H9 (cell line): ENCODE measurements at regions not wholly inside any gene's neighbourhood (a gene's known extent, or its start where the extent isn't known, plus 50 kb on each side); places are given as distances from the start of the nearest gene placed in this dataset.
"Not testable (repeated sequence)": the region's sequence is repeated elsewhere in the genome, so short reads cannot be mapped to it uniquely, and the experiment has no call there.

Experiments used
- DNase-seq: peaks from one replicate; pipeline ENCODE4 v3.0.0-alpha.2; 2017
- H2AFZ ChIP-seq: one replicate; pipeline ENCODE4 v1.6.1; 2013; ENCODE audit warnings: mild to moderate bottlenecking, low read length, control low read depth, moderate library complexity
- H2AK5ac ChIP-seq: 2 replicates; pipeline ENCODE4 v1.6.1; 2013; ENCODE audit warnings: low read length, control low read depth, mixed read lengths; ENCODE audit not compliant: insufficient read length
- H2BK120ac ChIP-seq: one replicate; pipeline ENCODE4 v1.6.1; 2013; ENCODE audit warnings: low read depth, mild to moderate bottlenecking, low read length, control low read depth, inconsistent platforms; ENCODE audit not compliant: poor library complexity, severe bottlenecking
- H2BK12ac ChIP-seq: 2 replicates; pipeline ENCODE4 v1.6.1; 2013; ENCODE audit warnings: low read length, control low read depth, mixed read lengths, low read depth; ENCODE audit not compliant: insufficient read length
- H2BK15ac ChIP-seq: 2 replicates; pipeline ENCODE4 v1.6.1; 2013; ENCODE audit warnings: low read depth, low read length, control low read depth
- H2BK20ac ChIP-seq: one replicate; pipeline ENCODE4 v1.6.1; 2013; ENCODE audit warnings: low read depth, mild to moderate bottlenecking, low read length, control low read depth, inconsistent platforms; ENCODE audit not compliant: poor library complexity, severe bottlenecking
- H2BK5ac ChIP-seq: 2 replicates; pipeline ENCODE4 v1.6.1; 2013; ENCODE audit warnings: low read length, control low read depth, mixed read lengths; ENCODE audit not compliant: insufficient read length
- H3K14ac ChIP-seq: 2 replicates; pipeline ENCODE4 v1.6.1; 2013; ENCODE audit warnings: low read length, control low read depth; ENCODE audit not compliant: insufficient read depth
- H3K18ac ChIP-seq: 2 replicates; pipeline ENCODE4 v1.6.1; 2013; ENCODE audit warnings: low read depth, mild to moderate bottlenecking, mixed read lengths, low read length, control low read depth; ENCODE audit not compliant: insufficient read length
- H3K23ac ChIP-seq: 2 replicates; pipeline ENCODE4 v1.6.1; 2013; ENCODE audit warnings: low read length, control low read depth, mixed read lengths, low read depth; ENCODE audit not compliant: insufficient read length
- H3K23me2 ChIP-seq: 2 replicates; pipeline ENCODE4 v1.6.1; 2013; ENCODE audit warnings: low read depth, mild to moderate bottlenecking, mixed read lengths, low read length, control low read depth; ENCODE audit not compliant: insufficient read length, poor library complexity, severe bottlenecking
- H3K27ac ChIP-seq: 2 replicates; pipeline ENCODE4 v1.5.1; 2013; ENCODE audit warnings: low read length, control low read depth, mixed read lengths, low read depth; ENCODE audit not compliant: insufficient read length
- H3K27me3 ChIP-seq: 2 replicates; pipeline ENCODE4 v1.6.1; 2013; ENCODE audit warnings: low read length, control low read depth, inconsistent platforms; ENCODE audit not compliant: insufficient read depth
- H3K4ac ChIP-seq: 2 replicates; pipeline ENCODE4 v1.6.1; 2013; ENCODE audit warnings: low read depth, mild to moderate bottlenecking, control low read depth, inconsistent platforms, low read length, moderate library complexity
- H3K4me1 ChIP-seq: 2 replicates; pipeline ENCODE4 v1.6.1; 2013; ENCODE audit warnings: low read length, control low read depth, inconsistent platforms; ENCODE audit not compliant: insufficient read depth
- H3K4me2 ChIP-seq: 2 replicates; pipeline ENCODE4 v1.6.1; 2013; ENCODE audit warnings: low read length, control low read depth, mixed read lengths; ENCODE audit not compliant: insufficient read length, insufficient read depth
- H3K56ac ChIP-seq: 2 replicates; pipeline ENCODE4 v1.6.1; 2013; ENCODE audit warnings: low read depth, mild to moderate bottlenecking, mixed read lengths, low read length, control low read depth; ENCODE audit not compliant: insufficient read length
- H3K79me1 ChIP-seq: 2 replicates; pipeline ENCODE4 v1.6.1; 2013; ENCODE audit warnings: low read depth, mild to moderate bottlenecking, moderate library complexity, low read length, control low read depth, inconsistent platforms; ENCODE audit not compliant: insufficient read depth, poor library complexity, severe bottlenecking
- H3K79me2 ChIP-seq: 2 replicates; pipeline ENCODE4 v1.6.1; 2013; ENCODE audit warnings: low read length, control low read depth, inconsistent platforms; ENCODE audit not compliant: insufficient read depth
- H3K9ac ChIP-seq: 2 replicates; pipeline ENCODE4 v1.6.1; 2013; ENCODE audit warnings: low read length, control low read depth, mixed read lengths; ENCODE audit not compliant: insufficient read length; ENCODE audit errors: extremely low read depth
- H3K9me3 ChIP-seq: one replicate; pipeline ENCODE4 v1.6.1; 2013; ENCODE audit warnings: low read depth, low read length, inconsistent platforms; ENCODE audit not compliant: control insufficient read depth
- H3T11ph ChIP-seq: one replicate; pipeline ENCODE4 v1.6.1; 2013; ENCODE audit warnings: mild to moderate bottlenecking, low read length, control low read depth, inconsistent platforms
- H4K20me1 ChIP-seq: one replicate; pipeline ENCODE4 v1.6.1; 2013; ENCODE audit not compliant: control insufficient read depth, insufficient read length, insufficient read depth
- H4K5ac ChIP-seq: 2 replicates; pipeline ENCODE4 v1.6.1; 2013; ENCODE audit warnings: low read depth, mild to moderate bottlenecking, mixed read lengths, low read length, control low read depth; ENCODE audit not compliant: insufficient read length
- H4K8ac ChIP-seq: replicated peaks from 2 replicates; pipeline ENCODE4 v1.6.1; 2013; ENCODE audit warnings: low read length, control low read depth, mixed read lengths, low read depth; ENCODE audit not compliant: insufficient read length
- H4K91ac ChIP-seq: 2 replicates; pipeline ENCODE4 v1.6.1; 2013; ENCODE audit warnings: low read depth, mild to moderate bottlenecking, moderate library complexity, mixed read lengths, low read length, control low read depth; ENCODE audit not compliant: insufficient read length
- H3K27ac Mint-ChIP-seq, 3 experiments: 2 replicates in 2 of 3; 3 replicates in 1 of 3; pipeline ENCODE4 v1.8.0; 2020 to 2021; ENCODE audit warnings: mixed read lengths in 3 of 3, mild to moderate bottlenecking in 1 of 3, moderate library complexity in 1 of 3
- H3K27me3 Mint-ChIP-seq: 2 replicates; pipeline ENCODE4 v1.8.0; 2021; ENCODE audit warnings: low read depth, mild to moderate bottlenecking, moderate library complexity, mixed read lengths
- H3K36me3 Mint-ChIP-seq, 3 experiments: 2 replicates in 2 of 3; 3 replicates in 1 of 3; pipeline ENCODE4 v1.8.0; 2020 to 2021; ENCODE audit warnings: low read depth in 3 of 3, mixed read lengths in 3 of 3; ENCODE audit not compliant: insufficient read depth in 1 of 3
- H3K4me1 Mint-ChIP-seq, 2 experiments: 2 replicates each; pipeline ENCODE4 v1.8.0; 2020; ENCODE audit warnings: mixed read lengths in 2 of 2
- H3K4me3 Mint-ChIP-seq, 2 experiments: 2 replicates in 1 of 2; 3 replicates in 1 of 2; pipeline ENCODE4 v1.8.0; 2020 to 2021; ENCODE audit warnings: mild to moderate bottlenecking in 2 of 2, mixed read lengths in 2 of 2, moderate library complexity in 1 of 2
- H3K9me3 Mint-ChIP-seq, 2 experiments: 2 replicates in 1 of 2; 3 replicates in 1 of 2; pipeline ENCODE4 v1.8.0; 2020; ENCODE audit warnings: mild to moderate bottlenecking in 2 of 2, mixed read lengths in 2 of 2, moderate library complexity in 1 of 2
- WGBS: extraction: QIAGEN DNeasy Blood & Tissue Kit; methylation state at CpG from one replicate; pipeline ENCODE4 v1.1.7; 2013; ENCODE audit warnings: missing lambda C conversion rate, low lambda C conversion rate, mixed read lengths; ENCODE audit not compliant: insufficient read length; ENCODE audit errors: extremely low coverage; 5-methylcytosine and 5-hydroxymethylcytosine counted together

GRCh38 chr6:115859577-115859976, 201.1 kb downstream of the FRK start:
- peaks cover 18 to 20% of the 10 kb centered on the region in 2 experiments for H3K9me3 Mint-ChIP-seq
- DNase-seq, result not testable (repeated sequence)

More at GRCh38 chr6:115859577-115859976, 201.1 kb downstream of the FRK start:
- not testable (repeated sequence) for H3K9ac ChIP-seq, H3K23me2 ChIP-seq, H3K27ac ChIP-seq, H3K4me3 Mint-ChIP-seq, H2BK120ac ChIP-seq, H3K56ac ChIP-seq, H3K14ac ChIP-seq, H3K4ac ChIP-seq, H3K4me1 ChIP-seq, H3K18ac ChIP-seq, H2BK5ac ChIP-seq, H2BK15ac ChIP-seq, H2AFZ ChIP-seq, H4K91ac ChIP-seq, H2BK20ac ChIP-seq, H3K4me2 ChIP-seq, H3K79me1 ChIP-seq, H3K27me3 ChIP-seq, H4K8ac ChIP-seq, H3K27ac Mint-ChIP-seq, H3K4me1 Mint-ChIP-seq, H2BK12ac ChIP-seq, H3K79me2 ChIP-seq, H2AK5ac ChIP-seq, H3T11ph ChIP-seq, H4K20me1 ChIP-seq, H3K27me3 Mint-ChIP-seq, H3K9me3 ChIP-seq, H4K5ac ChIP-seq, H3K23ac ChIP-seq
- peaks cover 2 to 18% (median 14%) of the 10 kb centered on the region in 3 experiments for H3K36me3 Mint-ChIP-seq
- no CpG with 5 or more reads among the region's 2 CpGs for WGBS
